Lower leg skin (tissue), 4 donors: ENCODE measurements at regions not wholly inside any gene's neighbourhood (a gene's known extent, or its start where the extent isn't known, plus 50 kb on each side); places are given as distances from the start of the nearest gene placed in this dataset.

Source experiments
- DNase-seq, 2 donors: peaks; one replicate each; pipeline ENCODE4 v3.0.0-alpha.2; 2019; ENCODE audit warnings: low spot score in 2 of 2
- H3K4me3 ChIP-seq: fragments of 200-600 bp; sonication (generic); 2 replicates; pipeline ENCODE4 v1.5.1; 2017; ENCODE audit warnings: mild to moderate bottlenecking, low read depth; ENCODE audit not compliant: poor library complexity, severe bottlenecking
- CTCF ChIP-seq, 3 donors: fragments of 450-650 bp; IDR thresholded peaks; one replicate each; pipeline ENCODE4 v1.5.1; 2016; ENCODE audit warnings: antibody characterized with exemption in 3 of 3, mild to moderate bottlenecking in 3 of 3, moderate library complexity in 2 of 3
- POLR2A ChIP-seq, 2 donors: fragments of 450-650 bp; IDR thresholded peaks; one replicate each; pipeline ENCODE4 v1.6.1; 2016 to 2017; ENCODE audit warnings: antibody characterized with exemption in 2 of 2, mild to moderate bottlenecking in 1 of 2, moderate library complexity in 1 of 2
- WGBS, 2 donors: methylation state at CpG; one replicate each; pipeline ENCODE4 v1.1.5; 2018; 5-methylcytosine and 5-hydroxymethylcytosine counted together
- intact Hi-C: fragments of 100-400 bp; cut with DNase I; formaldehyde crosslinking; loops from one replicate; pipeline ENCODE4 v1.15.0; 2023; ENCODE audit warnings: low total_unique reads

GRCh38 chr2:6444514-6444913 lies 421.2 kb downstream of the CMPK2 start:
- no peak for TF ChIP-seq CTCF (IDR thresholded peaks at IDR 0.05)
- TF ChIP-seq POLR2A (IDR thresholded peaks at IDR 0.05), result no peak
- no peak for DNase-seq
- no peak overlapping the region for H3K4me3 ChIP-seq
- intact Hi-C loops, result no loop called here
- WGBS, 2 donors, result 87 to 89% methylated on average over 2 of the region's 2 CpGs

- intact Hi-C loops, result no loop called here
- TF ChIP-seq POLR2A (IDR thresholded peaks at IDR 0.05), result no peak
- TF ChIP-seq CTCF (IDR thresholded peaks at IDR 0.05), result no peak
- no peak for DNase-seq
- H3K4me3 ChIP-seq, result no peak overlapping the region
- 83 to 85% methylated on average over 3 of the region's 3 CpGs for WGBS, 2 donors
Measured at GRCh38 chr2:6445156-6445555, 420.6 kb downstream of the CMPK2 start.

GRCh38 chr2:6446938-6447608 lies 418.6 kb downstream of the CMPK2 start:
- 83 to 84% methylated on average over 3 of the region's 3 CpGs for WGBS, 2 donors
- TF ChIP-seq POLR2A (IDR thresholded peaks at IDR 0.05) (no peak), CTCF (IDR thresholded peaks at IDR 0.05) (no peak)
- intact Hi-C loops, result no loop called here
- DNase-seq, result no peak
- H3K4me3 ChIP-seq, result no peak overlapping the region

- intact Hi-C loops, result no loop called here
- no peak overlapping the region for H3K4me3 ChIP-seq
- 67 to 69% methylated on average over 7 of the region's 7 CpGs for WGBS, 2 donors
- no peak for DNase-seq
- TF ChIP-seq POLR2A (IDR thresholded peaks at IDR 0.05) (no peak), CTCF (IDR thresholded peaks at IDR 0.05) (no peak)
Measured at GRCh38 chr2:6448893-6449292, 416.8 kb downstream of the CMPK2 start.

GRCh38 chr2:6449343-6449742 lies 416.4 kb downstream of the CMPK2 start:
- intact Hi-C loops, result no loop called here
- no peak for TF ChIP-seq CTCF (IDR thresholded peaks at IDR 0.05)
- no peak for TF ChIP-seq POLR2A (IDR thresholded peaks at IDR 0.05)
- WGBS, 2 donors, result 55 to 70% methylated on average over 4 of the region's 4 CpGs
- no peak for DNase-seq
- H3K4me3 ChIP-seq, result no peak overlapping the region
